ENCODE measurements at regions not wholly inside any gene's neighbourhood (a gene's known extent, or its start where the extent isn't known, plus 50 kb on each side); places are given as distances from the start of the nearest gene placed in this dataset.

- no peak for TF ChIP-seq ZNF692 (tag by site-specific recombination; IDR thresholded peaks at IDR 0.05)
- no peak for TF ChIP-seq ZNF585B (tag by site-specific recombination; IDR thresholded peaks at IDR 0.05)
- no peak for TF ChIP-seq ZNF473 (tag by site-specific recombination; IDR thresholded peaks at IDR 0.05)
- TF ChIP-seq ZNF843 (tag by site-specific recombination; IDR thresholded peaks at IDR 0.05) = no peak
- no peak for TF ChIP-seq ZNF639 (tag by site-specific recombination; IDR thresholded peaks at IDR 0.05)
- no peak for TF ChIP-seq ZNF341 (tag by site-specific recombination; IDR thresholded peaks at IDR 0.05; ENCODE audit: low read depth)
- TF ChIP-seq ZNF518A (tag by site-specific recombination; conservative IDR thresholded peaks at IDR 0.05; ENCODE audit: low read depth) = no peak
- TF ChIP-seq SCRT1 (tag by site-specific recombination; IDR thresholded peaks at IDR 0.05; ENCODE audit: borderline replicate concordance) = no peak
- TF ChIP-seq REST (tag by site-specific recombination; IDR thresholded peaks at IDR 0.05) = no peak
- no peak for TF ChIP-seq ZNF2 (tag by site-specific recombination; IDR thresholded peaks at IDR 0.05)
- TF ChIP-seq ZNF670 (tag by site-specific recombination; IDR thresholded peaks at IDR 0.05; ENCODE audit: low read depth) = no peak
- no peak for TF ChIP-seq ZNF138 (tag by site-specific recombination; IDR thresholded peaks at IDR 0.05; ENCODE audit: borderline replicate concordance)
Observed at GRCh38 chr9:30310711-30311110, 2073.7 kb upstream of the ACO1 start (continued).

- Histone ChIP-seq H3K4me1 (ENCODE audit: control insufficient read depth, insufficient read depth, low read length) (no peaks in the 10 kb centered on the region), H3K27ac (ENCODE audit: extremely low read depth, low read depth, low read length) (no peak overlapping the region), H3K9me3 (ENCODE audit: control insufficient read depth, insufficient read depth, low read depth, low read length) (no peaks in the 10 kb centered on the region), H3K4me3 (ENCODE audit: low read depth, low read length) (no peak overlapping the region), H3K36me3 (ENCODE audit: control insufficient read depth in 2 of 2, insufficient read depth in 1 of 2, low read length in 2 of 2) (no peaks in the 10 kb centered on the region)
- POLR2A ChIA-PET = no interaction called here
- CTCF ChIA-PET = no interaction called here
- TF ChIP-seq ZNF510 (tag by site-specific recombination; IDR thresholded peaks at IDR 0.05; ENCODE audit: insufficient replicate concordance) = no peak
- TF ChIP-seq KLF17 (tag by site-specific recombination; IDR thresholded peaks at IDR 0.05) = no peak
- no peak for TF ChIP-seq ZNF138 (tag by site-specific recombination; IDR thresholded peaks at IDR 0.05; ENCODE audit: borderline replicate concordance)
- no peak for TF ChIP-seq ZNF560 (tag by site-specific recombination; IDR thresholded peaks at IDR 0.05; ENCODE audit: borderline replicate concordance)
- TF ChIP-seq GLI4 (tag by site-specific recombination; IDR thresholded peaks at IDR 0.05) = no peak
- no peak for TF ChIP-seq ZNF664 (tag by site-specific recombination; IDR thresholded peaks at IDR 0.05)
- no peak for TF ChIP-seq ZNF214 (tag by site-specific recombination; IDR thresholded peaks at IDR 0.05; ENCODE audit: borderline replicate concordance)
- no peak for TF ChIP-seq ZBTB44 (tag by site-specific recombination; IDR thresholded peaks at IDR 0.05)
- no peak for TF ChIP-seq YY1 (tag by site-specific recombination; IDR thresholded peaks at IDR 0.05)
- TF ChIP-seq ZBTB21 (tag by site-specific recombination; IDR thresholded peaks at IDR 0.05) = no peak
- no peak for TF ChIP-seq ZNF221 (tag by site-specific recombination; IDR thresholded peaks at IDR 0.05; ENCODE audit: borderline replicate concordance)
Observed at GRCh38 chr9:30329431-30329830, 2055.0 kb upstream of the ACO1 start.

Data from HEK293 (cell line).